ENCODE measurements at regions not wholly inside any gene's neighbourhood (a gene's known extent, or its start where the extent isn't known, plus 50 kb on each side); places are given as distances from the start of the nearest gene placed in this dataset.

DNA sequence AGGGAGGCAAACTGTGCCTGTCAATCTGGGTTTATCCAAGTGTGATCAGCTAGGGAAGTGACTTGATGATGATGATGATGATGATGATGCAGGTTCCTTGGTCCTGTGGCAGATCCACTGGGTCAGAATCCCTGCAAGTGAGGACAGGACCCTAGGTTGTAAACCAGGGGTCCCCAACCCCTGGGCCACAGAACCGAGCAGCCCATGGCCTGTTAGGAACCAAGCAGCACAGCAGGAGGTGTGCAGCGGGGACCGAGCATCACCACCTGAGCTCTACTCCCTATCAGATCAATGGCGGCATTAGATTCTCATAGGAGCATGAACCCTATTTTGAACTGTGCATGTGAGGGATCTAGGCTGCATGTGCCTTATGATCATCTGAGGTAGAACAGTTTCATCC is 144.7 kb upstream of the PDE1C start:
- Histone ChIP-seq H4K20me1 (ENCODE audit: insufficient read depth, low read length, poor library complexity, severe bottlenecking) (no peaks in the 10 kb centered on the region), H3K4me2 (ENCODE audit: low read depth, low read length, poor library complexity, severe bottlenecking) (no peak overlapping the region), H2AFZ (ENCODE audit: low read length) (no peak overlapping the region), H3K4me3 (ENCODE audit: low read length, poor library complexity, severe bottlenecking) (no peak overlapping the region), H3K79me2 (ENCODE audit: insufficient read depth, low read length) (no peaks in the 10 kb centered on the region), H3F3A (ENCODE audit: low read depth) (no peaks in the 10 kb centered on the region), H3K9ac (ENCODE audit: low read depth, low read length, poor library complexity, severe bottlenecking) (no peak overlapping the region), H3K4me1 (ENCODE audit: insufficient read depth, low read length, poor library complexity, severe bottlenecking) (no peaks in the 10 kb centered on the region), H3K9me3 (ENCODE audit: insufficient read depth, low read depth, low read length) (no peaks in the 10 kb centered on the region), H3K27me3 (ENCODE audit: insufficient read depth, low read length, poor library complexity, severe bottlenecking) (no peaks in the 10 kb centered on the region), H3K9me2 (replicated peaks; ENCODE audit: low read depth, low read length) (no peaks in the 10 kb centered on the region), H3K36me3 (ENCODE audit: insufficient read depth, low read length) (no peaks in the 10 kb centered on the region)
- TF ChIP-seq EZH2phosphoT487 (IDR thresholded peaks at IDR 0.05; ENCODE audit: borderline replicate concordance) (no peak), CTCF (conservative IDR thresholded peaks at IDR 0.05; ENCODE audit: low read length) (no peak)

GRCh38 chr7:32212321-32212720 is 142.1 kb upstream of the PDE1C start:
- H3K4me2 ChIP-seq (ENCODE audit: low read depth, low read length, poor library complexity, severe bottlenecking), result no peak overlapping the region
- no peak overlapping the region for H2AFZ ChIP-seq (ENCODE audit: low read length)
- H3K4me1 ChIP-seq (ENCODE audit: insufficient read depth, low read length, poor library complexity, severe bottlenecking), result no peaks in the 10 kb centered on the region
- no peak for TF ChIP-seq EZH2phosphoT487 (IDR thresholded peaks at IDR 0.05; ENCODE audit: borderline replicate concordance)
- TF ChIP-seq CTCF (conservative IDR thresholded peaks at IDR 0.05; ENCODE audit: low read length), result no peak
- no peak overlapping the region for H3K4me3 ChIP-seq (ENCODE audit: low read length, poor library complexity, severe bottlenecking)
- no peak overlapping the region for H3K9ac ChIP-seq (ENCODE audit: low read depth, low read length, poor library complexity, severe bottlenecking)
- no peaks in the 10 kb centered on the region for H4K20me1 ChIP-seq (ENCODE audit: insufficient read depth, low read length, poor library complexity, severe bottlenecking)
- no peaks in the 10 kb centered on the region for H3K36me3 ChIP-seq (ENCODE audit: insufficient read depth, low read length)
- no peaks in the 10 kb centered on the region for H3K79me2 ChIP-seq (ENCODE audit: insufficient read depth, low read length)
- H3K27me3 ChIP-seq (ENCODE audit: insufficient read depth, low read length, poor library complexity, severe bottlenecking), result no peaks in the 10 kb centered on the region
- no peaks in the 10 kb centered on the region for H3F3A ChIP-seq (ENCODE audit: low read depth)
- H3K9me3 ChIP-seq (ENCODE audit: insufficient read depth, low read depth, low read length), result no peaks in the 10 kb centered on the region
- H3K9me2 ChIP-seq (replicated peaks; ENCODE audit: low read depth, low read length), result no peaks in the 10 kb centered on the region

DNA sequence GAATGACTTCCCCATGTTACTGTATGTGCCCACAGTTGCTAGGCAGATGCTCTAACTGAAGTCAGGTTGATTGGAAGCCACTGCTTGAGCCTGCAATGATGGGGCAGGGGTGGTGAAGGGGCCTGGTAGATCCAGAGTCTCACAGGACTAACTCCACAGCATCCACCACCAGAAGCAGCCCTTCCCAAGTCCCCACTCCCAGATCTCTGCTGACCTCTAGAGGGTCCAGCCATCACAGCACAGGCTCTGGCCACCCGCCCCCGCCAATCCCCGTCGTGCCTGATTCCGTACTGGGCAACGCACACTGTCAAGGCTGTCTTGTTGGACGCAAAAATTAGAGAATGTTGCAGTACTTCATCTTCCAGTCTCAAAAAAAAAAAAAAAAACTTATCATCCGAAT is 136.8 kb upstream of the PDE1C start:
- no peak overlapping the region for H2AFZ ChIP-seq (ENCODE audit: low read length)
- H3K36me3 ChIP-seq (ENCODE audit: insufficient read depth, low read length), result no peaks in the 10 kb centered on the region
- H3F3A ChIP-seq (ENCODE audit: low read depth), result no peaks in the 10 kb centered on the region
- H3K27me3 ChIP-seq (ENCODE audit: insufficient read depth, low read length, poor library complexity, severe bottlenecking), result no peaks in the 10 kb centered on the region
- no peak overlapping the region for H3K9ac ChIP-seq (ENCODE audit: low read depth, low read length, poor library complexity, severe bottlenecking)
- H4K20me1 ChIP-seq (ENCODE audit: insufficient read depth, low read length, poor library complexity, severe bottlenecking), result no peaks in the 10 kb centered on the region
- no peaks in the 10 kb centered on the region for H3K9me2 ChIP-seq (replicated peaks; ENCODE audit: low read depth, low read length)
- no peaks in the 10 kb centered on the region for H3K9me3 ChIP-seq (ENCODE audit: insufficient read depth, low read depth, low read length)
- H3K79me2 ChIP-seq (ENCODE audit: insufficient read depth, low read length), result no peaks in the 10 kb centered on the region
- no peak for TF ChIP-seq CTCF (conservative IDR thresholded peaks at IDR 0.05; ENCODE audit: low read length)
- no peak for TF ChIP-seq EZH2phosphoT487 (IDR thresholded peaks at IDR 0.05; ENCODE audit: borderline replicate concordance)
- H3K4me1 ChIP-seq (ENCODE audit: insufficient read depth, low read length, poor library complexity, severe bottlenecking), result no peaks in the 10 kb centered on the region
- no peak overlapping the region for H3K4me2 ChIP-seq (ENCODE audit: low read depth, low read length, poor library complexity, severe bottlenecking)
- H3K4me3 ChIP-seq (ENCODE audit: low read length, poor library complexity, severe bottlenecking), result no peak overlapping the region

All from Loucy (cell line).